SK-N-SH (cell line): ENCODE measurements at regions not wholly inside any gene's neighbourhood (a gene's known extent, or its start where the extent isn't known, plus 50 kb on each side); places are given as distances from the start of the nearest gene placed in this dataset.

ENCODE experiments used
- CTCF ChIP-seq: fragments of 200-600 bp; sonication (generic); IDR thresholded peaks from 2 replicates; pipeline ENCODE4 v1.6.1; 2017; ENCODE audit warnings: antibody characterized with exemption, mild to moderate bottlenecking, moderate library complexity
- FOXM1 ChIP-seq: IDR thresholded peaks from 2 replicates; pipeline ENCODE4 v1.4.0; 2012; ENCODE audit warnings: low read depth, mild to moderate bottlenecking
- POLR2AphosphoS5 ChIP-seq: IDR thresholded peaks from 2 replicates; pipeline ENCODE4 v1.6.1; 2012; ENCODE audit warnings: low read depth, low read length
- TAF1 ChIP-seq: IDR thresholded peaks from 2 replicates; pipeline ENCODE4 v1.6.1; 2012; ENCODE audit warnings: low read depth, mild to moderate bottlenecking, low read length, moderate library complexity, borderline replicate concordance
- YY1 ChIP-seq: IDR thresholded peaks from 2 replicates; pipeline ENCODE4 v1.4.0; 2012; ENCODE audit warnings: low read depth, mild to moderate bottlenecking

- TF ChIP-seq CTCF (no peak), FOXM1 (no peak), YY1 (no peak), POLR2AphosphoS5 (no peak), TAF1 (no peak)
These were observed 120.2 kb upstream of the STARD3NL start for GRCh38 chr7:38057829-38058228.
